GM21526 (cell line): ENCODE measurements at regions not wholly inside any gene's neighbourhood (a gene's known extent, or its start where the extent isn't known, plus 50 kb on each side); places are given as distances from the start of the nearest gene placed in this dataset.
"Not testable (repeated sequence)": the region's sequence is repeated elsewhere in the genome, so short reads cannot be mapped to it uniquely, and the experiment has no call there.

Source experiments
- ATAC-seq: cut with Tn5 transposase; IDR thresholded peaks from one replicate; pipeline ENCODE4 v1.9.1; 2021; ENCODE audit warnings: moderate library complexity; ENCODE audit not compliant: unreplicated experiment, low FRiP score

GRCh38 chr17:77828749-77829539 lies 129.6 kb upstream of the TNRC6C start:
- ATAC-seq = no peak

GRCh38 chr17:77829843-77830799 lies 128.4 kb upstream of the TNRC6C start:
- ATAC-seq = no peak

- no peak for ATAC-seq
Observed at GRCh38 chr17:77830816-77831473, 127.6 kb upstream of the TNRC6C start.

GRCh38 chr17:77831474-77832179 lies 126.9 kb upstream of the TNRC6C start:
- ATAC-seq = no peak

GRCh38 chr17:77832180-77832560 lies 126.3 kb upstream of the TNRC6C start:
- no peak for ATAC-seq

- ATAC-seq = no peak
Observed at GRCh38 chr17:77833769-77834168, 124.7 kb upstream of the TNRC6C start.

GRCh38 chr17:77834170-77835115 lies 124.1 kb upstream of the TNRC6C start:
- ATAC-seq = no peak

GRCh38 chr17:77836557-77837041 lies 121.9 kb upstream of the TNRC6C start:
- ATAC-seq = no peak

GRCh38 chr17:77837072-77837471 lies 121.4 kb upstream of the TNRC6C start:
- ATAC-seq = not testable (repeated sequence)

- ATAC-seq = no peak
Observed at GRCh38 chr17:77837917-77838316, 120.6 kb upstream of the TNRC6C start.

- no peak for ATAC-seq
Observed at GRCh38 chr17:77838748-77839697, 119.5 kb upstream of the TNRC6C start.

GRCh38 chr17:77839698-77840512 lies 118.6 kb upstream of the TNRC6C start:
- ATAC-seq = no peak

- ATAC-seq = no peak
Observed at GRCh38 chr17:77840513-77841165, 117.9 kb upstream of the TNRC6C start.

GRCh38 chr17:77841742-77842527 lies 116.6 kb upstream of the TNRC6C start:
- no peak for ATAC-seq

GRCh38 chr17:77842528-77843147 lies 115.9 kb upstream of the TNRC6C start:
- no peak for ATAC-seq
